WTC11 (cell line): ENCODE measurements at regions not wholly inside any gene's neighbourhood (a gene's known extent, or its start where the extent isn't known, plus 50 kb on each side); places are given as distances from the start of the nearest gene placed in this dataset.

Experiments used
- ATAC-seq: fragments of 200-7000 bp; cut with Tn5 transposase; 2 replicates; pipeline ENCODE4 v1.10.0; 2021; ENCODE audit warnings: mild to moderate bottlenecking, moderate library complexity
- CTCF ChIA-PET: fragments of 300-600 bp; sonication (Branson Sonifier 250); formaldehyde crosslinking; loops from one replicate; lab custom pipeline; 2021; ENCODE audit warnings: antibody characterized with exemption; lab: Charles Lee
- POLR2A ChIA-PET: fragments of 350-600 bp; sonication (Branson Sonifier 250); formaldehyde crosslinking; loops from one replicate; lab custom pipeline; 2021; ENCODE audit warnings: antibody characterized with exemption; lab: Charles Lee
- DNase-seq: peaks from one replicate; pipeline ENCODE4 v3.0.0; 2021; ENCODE audit warnings: low spot score
- H3K27ac Mint-ChIP-seq: 2 replicates; pipeline ENCODE4 v1.8.0; 2021; ENCODE audit warnings: mixed read lengths
- H3K27me3 Mint-ChIP-seq: 2 replicates; pipeline ENCODE4 v1.8.0; 2021; ENCODE audit warnings: low read depth, mild to moderate bottlenecking, moderate library complexity, mixed read lengths
- H3K36me3 Mint-ChIP-seq: 2 replicates; pipeline ENCODE4 v1.8.0; 2021; ENCODE audit warnings: mixed read lengths
- H3K4me1 Mint-ChIP-seq: 2 replicates; pipeline ENCODE4 v1.8.0; 2022; ENCODE audit warnings: mixed read lengths
- H3K4me3 Mint-ChIP-seq: 2 replicates; pipeline ENCODE4 v1.8.0; 2021; ENCODE audit warnings: mild to moderate bottlenecking, moderate library complexity, mixed read lengths
- H3K9me3 Mint-ChIP-seq: 2 replicates; pipeline ENCODE4 v1.8.0; 2021; ENCODE audit warnings: mixed read lengths
- CREM ChIP-seq: sonication (generic); formaldehyde crosslinking; IDR thresholded peaks from 2 replicates; pipeline ENCODE4 v1.8.1; 2022; ENCODE audit warnings: mild to moderate bottlenecking, missing genetic modification reagents, moderate library complexity
- ESRRA ChIP-seq: sonication (generic); formaldehyde crosslinking; IDR thresholded peaks from 2 replicates; pipeline ENCODE4 v1.8.1; 2022; ENCODE audit warnings: mild to moderate bottlenecking, missing genetic modification reagents, borderline replicate concordance
- GTF2I ChIP-seq: fragments of 250-450 bp; sonication (Bioruptor Pico); conservative IDR thresholded peaks from 2 replicates; pipeline ENCODE4 v1.4.0; 2021; ENCODE audit warnings: mild to moderate bottlenecking
- HMGXB4 ChIP-seq: sonication (generic); formaldehyde crosslinking; IDR thresholded peaks from 2 replicates; pipeline ENCODE4 v1.8.1; 2023; ENCODE audit warnings: mild to moderate bottlenecking, moderate library complexity, missing genetic modification reagents
- MAX ChIP-seq: sonication (generic); formaldehyde crosslinking; IDR thresholded peaks from 2 replicates; pipeline ENCODE4 v1.8.0; 2022; ENCODE audit warnings: mild to moderate bottlenecking, missing genetic modification reagents
- NFYB ChIP-seq: sonication (generic); formaldehyde crosslinking; conservative IDR thresholded peaks from 2 replicates; pipeline ENCODE4 v1.8.0; 2022; ENCODE audit warnings: low read depth, missing genetic modification reagents
- NR1H2 ChIP-seq: sonication (generic); formaldehyde crosslinking; IDR thresholded peaks from 2 replicates; pipeline ENCODE4 v1.9.0; 2021; ENCODE audit warnings: mild to moderate bottlenecking, moderate library complexity, missing genetic modification reagents
- PREB ChIP-seq: sonication (generic); formaldehyde crosslinking; IDR thresholded peaks from 2 replicates; pipeline ENCODE4 v1.8.1; 2022; ENCODE audit warnings: mild to moderate bottlenecking, missing genetic modification reagents, moderate library complexity, borderline replicate concordance
- RELA ChIP-seq: sonication (generic); formaldehyde crosslinking; IDR thresholded peaks from 2 replicates; pipeline ENCODE4 v1.8.1; 2022; ENCODE audit warnings: missing genetic modification reagents, mild to moderate bottlenecking, borderline replicate concordance
- TEAD4 ChIP-seq: sonication (generic); formaldehyde crosslinking; IDR thresholded peaks from 2 replicates; pipeline ENCODE4 v1.8.0; 2022; ENCODE audit warnings: mild to moderate bottlenecking, missing genetic modification reagents
- TP53 ChIP-seq: sonication (generic); formaldehyde crosslinking; IDR thresholded peaks from 2 replicates; pipeline ENCODE4 v1.8.1; 2023; ENCODE audit warnings: mild to moderate bottlenecking, missing genetic modification reagents
- ZNF425 ChIP-seq: fragments of 250-450 bp; sonication (Bioruptor Pico); conservative IDR thresholded peaks from 2 replicates; pipeline ENCODE4 v1.9.0; 2021; ENCODE audit warnings: mild to moderate bottlenecking
- ZNF671 ChIP-seq: fragments of 250-450 bp; sonication (Bioruptor Pico); IDR thresholded peaks from 2 replicates; pipeline ENCODE4 v1.8.0; 2021; ENCODE audit warnings: mild to moderate bottlenecking
- TF ChIP-seq, protein P1 (sequence below): sonication (generic); formaldehyde crosslinking; IDR thresholded peaks from 2 replicates; pipeline ENCODE4 v1.8.0; 2023; ENCODE audit warnings: mild to moderate bottlenecking, missing genetic modification reagents
- TF ChIP-seq, protein P2 (sequence below): fragments of 250-450 bp; sonication (Bioruptor Pico); IDR thresholded peaks from 2 replicates; pipeline ENCODE4 v1.9.0; 2021; ENCODE audit warnings: mild to moderate bottlenecking
- TF ChIP-seq, protein P3 (sequence below): sonication (generic); formaldehyde crosslinking; IDR thresholded peaks from 2 replicates; pipeline ENCODE4 v1.8.1; 2022; ENCODE audit warnings: low read depth, mild to moderate bottlenecking, moderate library complexity, missing genetic modification reagents, borderline replicate concordance
- TF ChIP-seq, protein P4 (sequence below): sonication (generic); formaldehyde crosslinking; IDR thresholded peaks from 2 replicates; pipeline ENCODE4 v1.8.1; 2022; ENCODE audit warnings: low read depth, missing genetic modification reagents, borderline replicate concordance
- TF ChIP-seq, protein P5 (sequence below): fragments of 200-600 bp; IDR thresholded peaks from 2 replicates; pipeline ENCODE4 v1.8.0; 2022; ENCODE audit warnings: antibody characterized with exemption
- TF ChIP-seq, protein P6 (sequence below): fragments of 250-450 bp; sonication (Bioruptor Pico); IDR thresholded peaks from 2 replicates; pipeline ENCODE4 v1.9.0; 2021; ENCODE audit warnings: mild to moderate bottlenecking, borderline replicate concordance

GRCh38 chr3:187497052-187497451, 128.9 kb downstream of the RTP4 start:
- CTCF ChIA-PET, result no interaction called here
- Mint-ChIP-seq H3K36me3 (peaks cover 39% of the 10 kb centered on the region), H3K9me3 (peaks cover 46% of the 10 kb centered on the region), H3K27ac (no peak overlapping the region), H3K4me3 (no peak overlapping the region), H3K27me3 (peaks cover 3% of the 10 kb centered on the region; the same call in 1 of the 2 replicates), H3K4me1 (no peaks in the 10 kb centered on the region)
- DNase-seq (no peak), ATAC-seq (no peak)
- POLR2A ChIA-PET, result no interaction called here
- TF ChIP-seq ESRRA (CRISPR knock-in tag) (no peak), NFYB (CRISPR knock-in tag) (no peak), ZNF425 (no peak), MAX (CRISPR knock-in tag) (no peak), HMGXB4 (CRISPR knock-in tag) (no peak), GTF2I (CRISPR knock-in tag) (no peak), NR1H2 (no peak), ZNF671 (CRISPR knock-in tag) (no peak), PREB (CRISPR knock-in tag) (no peak), TP53 (CRISPR knock-in tag) (no peak), TEAD4 (CRISPR knock-in tag) (no peak), RELA (CRISPR knock-in tag) (no peak), CREM (CRISPR knock-in tag) (no peak)
- TF ChIP-seq, protein P1, sequence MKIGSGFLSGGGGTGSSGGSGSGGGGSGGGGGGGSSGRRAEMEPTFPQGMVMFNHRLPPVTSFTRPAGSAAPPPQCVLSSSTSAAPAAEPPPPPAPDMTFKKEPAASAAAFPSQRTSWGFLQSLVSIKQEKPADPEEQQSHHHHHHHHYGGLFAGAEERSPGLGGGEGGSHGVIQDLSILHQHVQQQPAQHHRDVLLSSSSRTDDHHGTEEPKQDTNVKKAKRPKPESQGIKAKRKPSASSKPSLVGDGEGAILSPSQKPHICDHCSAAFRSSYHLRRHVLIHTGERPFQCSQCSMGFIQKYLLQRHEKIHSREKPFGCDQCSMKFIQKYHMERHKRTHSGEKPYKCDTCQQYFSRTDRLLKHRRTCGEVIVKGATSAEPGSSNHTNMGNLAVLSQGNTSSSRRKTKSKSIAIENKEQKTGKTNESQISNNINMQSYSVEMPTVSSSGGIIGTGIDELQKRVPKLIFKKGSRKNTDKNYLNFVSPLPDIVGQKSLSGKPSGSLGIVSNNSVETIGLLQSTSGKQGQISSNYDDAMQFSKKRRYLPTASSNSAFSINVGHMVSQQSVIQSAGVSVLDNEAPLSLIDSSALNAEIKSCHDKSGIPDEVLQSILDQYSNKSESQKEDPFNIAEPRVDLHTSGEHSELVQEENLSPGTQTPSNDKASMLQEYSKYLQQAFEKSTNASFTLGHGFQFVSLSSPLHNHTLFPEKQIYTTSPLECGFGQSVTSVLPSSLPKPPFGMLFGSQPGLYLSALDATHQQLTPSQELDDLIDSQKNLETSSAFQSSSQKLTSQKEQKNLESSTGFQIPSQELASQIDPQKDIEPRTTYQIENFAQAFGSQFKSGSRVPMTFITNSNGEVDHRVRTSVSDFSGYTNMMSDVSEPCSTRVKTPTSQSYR (CRISPR knock-in tag), result no peak
- TF ChIP-seq, protein P2, sequence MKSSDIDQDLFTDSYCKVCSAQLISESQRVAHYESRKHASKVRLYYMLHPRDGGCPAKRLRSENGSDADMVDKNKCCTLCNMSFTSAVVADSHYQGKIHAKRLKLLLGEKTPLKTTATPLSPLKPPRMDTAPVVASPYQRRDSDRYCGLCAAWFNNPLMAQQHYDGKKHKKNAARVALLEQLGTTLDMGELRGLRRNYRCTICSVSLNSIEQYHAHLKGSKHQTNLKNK (CRISPR knock-in tag), result no peak
- TF ChIP-seq, protein P3, sequence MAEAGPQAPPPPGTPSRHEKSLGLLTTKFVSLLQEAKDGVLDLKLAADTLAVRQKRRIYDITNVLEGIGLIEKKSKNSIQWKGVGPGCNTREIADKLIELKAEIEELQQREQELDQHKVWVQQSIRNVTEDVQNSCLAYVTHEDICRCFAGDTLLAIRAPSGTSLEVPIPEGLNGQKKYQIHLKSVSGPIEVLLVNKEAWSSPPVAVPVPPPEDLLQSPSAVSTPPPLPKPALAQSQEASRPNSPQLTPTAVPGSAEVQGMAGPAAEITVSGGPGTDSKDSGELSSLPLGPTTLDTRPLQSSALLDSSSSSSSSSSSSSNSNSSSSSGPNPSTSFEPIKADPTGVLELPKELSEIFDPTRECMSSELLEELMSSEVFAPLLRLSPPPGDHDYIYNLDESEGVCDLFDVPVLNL (CRISPR knock-in tag), result no peak
- TF ChIP-seq, protein P4, sequence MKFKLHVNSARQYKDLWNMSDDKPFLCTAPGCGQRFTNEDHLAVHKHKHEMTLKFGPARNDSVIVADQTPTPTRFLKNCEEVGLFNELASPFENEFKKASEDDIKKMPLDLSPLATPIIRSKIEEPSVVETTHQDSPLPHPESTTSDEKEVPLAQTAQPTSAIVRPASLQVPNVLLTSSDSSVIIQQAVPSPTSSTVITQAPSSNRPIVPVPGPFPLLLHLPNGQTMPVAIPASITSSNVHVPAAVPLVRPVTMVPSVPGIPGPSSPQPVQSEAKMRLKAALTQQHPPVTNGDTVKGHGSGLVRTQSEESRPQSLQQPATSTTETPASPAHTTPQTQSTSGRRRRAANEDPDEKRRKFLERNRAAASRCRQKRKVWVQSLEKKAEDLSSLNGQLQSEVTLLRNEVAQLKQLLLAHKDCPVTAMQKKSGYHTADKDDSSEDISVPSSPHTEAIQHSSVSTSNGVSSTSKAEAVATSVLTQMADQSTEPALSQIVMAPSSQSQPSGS (CRISPR knock-in tag), result no peak
- TF ChIP-seq, protein P5, sequence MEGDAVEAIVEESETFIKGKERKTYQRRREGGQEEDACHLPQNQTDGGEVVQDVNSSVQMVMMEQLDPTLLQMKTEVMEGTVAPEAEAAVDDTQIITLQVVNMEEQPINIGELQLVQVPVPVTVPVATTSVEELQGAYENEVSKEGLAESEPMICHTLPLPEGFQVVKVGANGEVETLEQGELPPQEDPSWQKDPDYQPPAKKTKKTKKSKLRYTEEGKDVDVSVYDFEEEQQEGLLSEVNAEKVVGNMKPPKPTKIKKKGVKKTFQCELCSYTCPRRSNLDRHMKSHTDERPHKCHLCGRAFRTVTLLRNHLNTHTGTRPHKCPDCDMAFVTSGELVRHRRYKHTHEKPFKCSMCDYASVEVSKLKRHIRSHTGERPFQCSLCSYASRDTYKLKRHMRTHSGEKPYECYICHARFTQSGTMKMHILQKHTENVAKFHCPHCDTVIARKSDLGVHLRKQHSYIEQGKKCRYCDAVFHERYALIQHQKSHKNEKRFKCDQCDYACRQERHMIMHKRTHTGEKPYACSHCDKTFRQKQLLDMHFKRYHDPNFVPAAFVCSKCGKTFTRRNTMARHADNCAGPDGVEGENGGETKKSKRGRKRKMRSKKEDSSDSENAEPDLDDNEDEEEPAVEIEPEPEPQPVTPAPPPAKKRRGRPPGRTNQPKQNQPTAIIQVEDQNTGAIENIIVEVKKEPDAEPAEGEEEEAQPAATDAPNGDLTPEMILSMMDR, result no peak
- TF ChIP-seq, protein P6, sequence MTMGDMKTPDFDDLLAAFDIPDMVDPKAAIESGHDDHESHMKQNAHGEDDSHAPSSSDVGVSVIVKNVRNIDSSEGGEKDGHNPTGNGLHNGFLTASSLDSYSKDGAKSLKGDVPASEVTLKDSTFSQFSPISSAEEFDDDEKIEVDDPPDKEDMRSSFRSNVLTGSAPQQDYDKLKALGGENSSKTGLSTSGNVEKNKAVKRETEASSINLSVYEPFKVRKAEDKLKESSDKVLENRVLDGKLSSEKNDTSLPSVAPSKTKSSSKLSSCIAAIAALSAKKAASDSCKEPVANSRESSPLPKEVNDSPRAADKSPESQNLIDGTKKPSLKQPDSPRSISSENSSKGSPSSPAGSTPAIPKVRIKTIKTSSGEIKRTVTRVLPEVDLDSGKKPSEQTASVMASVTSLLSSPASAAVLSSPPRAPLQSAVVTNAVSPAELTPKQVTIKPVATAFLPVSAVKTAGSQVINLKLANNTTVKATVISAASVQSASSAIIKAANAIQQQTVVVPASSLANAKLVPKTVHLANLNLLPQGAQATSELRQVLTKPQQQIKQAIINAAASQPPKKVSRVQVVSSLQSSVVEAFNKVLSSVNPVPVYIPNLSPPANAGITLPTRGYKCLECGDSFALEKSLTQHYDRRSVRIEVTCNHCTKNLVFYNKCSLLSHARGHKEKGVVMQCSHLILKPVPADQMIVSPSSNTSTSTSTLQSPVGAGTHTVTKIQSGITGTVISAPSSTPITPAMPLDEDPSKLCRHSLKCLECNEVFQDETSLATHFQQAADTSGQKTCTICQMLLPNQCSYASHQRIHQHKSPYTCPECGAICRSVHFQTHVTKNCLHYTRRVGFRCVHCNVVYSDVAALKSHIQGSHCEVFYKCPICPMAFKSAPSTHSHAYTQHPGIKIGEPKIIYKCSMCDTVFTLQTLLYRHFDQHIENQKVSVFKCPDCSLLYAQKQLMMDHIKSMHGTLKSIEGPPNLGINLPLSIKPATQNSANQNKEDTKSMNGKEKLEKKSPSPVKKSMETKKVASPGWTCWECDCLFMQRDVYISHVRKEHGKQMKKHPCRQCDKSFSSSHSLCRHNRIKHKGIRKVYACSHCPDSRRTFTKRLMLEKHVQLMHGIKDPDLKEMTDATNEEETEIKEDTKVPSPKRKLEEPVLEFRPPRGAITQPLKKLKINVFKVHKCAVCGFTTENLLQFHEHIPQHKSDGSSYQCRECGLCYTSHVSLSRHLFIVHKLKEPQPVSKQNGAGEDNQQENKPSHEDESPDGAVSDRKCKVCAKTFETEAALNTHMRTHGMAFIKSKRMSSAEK (CRISPR knock-in tag), result no peak
